Neuronal stem cell (in vitro differentiated cells): ENCODE measurements at regions not wholly inside any gene's neighbourhood (a gene's known extent, or its start where the extent isn't known, plus 50 kb on each side); places are given as distances from the start of the nearest gene placed in this dataset.
A peak's percentile ranks its signal among the peaks of the same experiment; 100 is the strongest.

Source experiments
- DNase-seq: peaks from one replicate; pipeline ENCODE4 v3.0.0-alpha.2; 2013; ENCODE audit warnings: low spot score
- H2AFZ ChIP-seq: one replicate; pipeline ENCODE4 v1.6.1; 2013; ENCODE audit warnings: mild to moderate bottlenecking, low read length, inconsistent platforms
- H2AK5ac ChIP-seq: 2 replicates; pipeline ENCODE4 v1.6.1; 2013; ENCODE audit warnings: low read depth, mild to moderate bottlenecking, inconsistent platforms, low read length, moderate library complexity, mixed read lengths
- H2BK120ac ChIP-seq: 2 replicates; pipeline ENCODE4 v1.6.1; 2013; ENCODE audit warnings: low read depth, mild to moderate bottlenecking, inconsistent platforms, low read length, moderate library complexity, mixed read lengths
- H2BK12ac ChIP-seq: one replicate; pipeline ENCODE4 v1.6.1; 2013; ENCODE audit warnings: low read length, inconsistent platforms
- H2BK15ac ChIP-seq: 2 replicates; pipeline ENCODE4 v1.6.1; 2013; ENCODE audit warnings: mild to moderate bottlenecking, low read length, inconsistent platforms, mixed read lengths
- H2BK5ac ChIP-seq: one replicate; pipeline ENCODE4 v1.6.1; 2013; ENCODE audit warnings: inconsistent platforms, mild to moderate bottlenecking, low read length, moderate library complexity
- H3K14ac ChIP-seq: one replicate; pipeline ENCODE4 v1.6.1; 2013; ENCODE audit warnings: low read length, inconsistent platforms
- H3K18ac ChIP-seq: 2 replicates; pipeline ENCODE4 v1.6.1; 2013; ENCODE audit warnings: low read length, inconsistent platforms
- H3K23ac ChIP-seq: 2 replicates; pipeline ENCODE4 v1.6.1; 2013; ENCODE audit warnings: low read depth, mild to moderate bottlenecking, mixed read lengths, low read length, inconsistent platforms; ENCODE audit not compliant: poor library complexity
- H3K27ac ChIP-seq: replicated peaks from 3 replicates; pipeline ENCODE4 v1.5.1; 2013; ENCODE audit warnings: low read length, inconsistent platforms
- H3K27me3 ChIP-seq, 3 experiments: 2 replicates each; pipeline ENCODE4 v1.6.1; 2013; ENCODE audit warnings: low read length in 3 of 3, mild to moderate bottlenecking in 2 of 3, inconsistent platforms in 1 of 3, low read depth in 1 of 3, mixed read lengths in 1 of 3, moderate library complexity in 1 of 3; ENCODE audit not compliant: control insufficient read depth in 3 of 3, insufficient read depth in 3 of 3
- H3K36me3 ChIP-seq, 2 donors: replicated peaks in 1 of 2; 2 replicates each; pipeline ENCODE4 v1.6.1; 2013; ENCODE audit warnings: low read length in 2 of 2; ENCODE audit not compliant: control insufficient read depth in 2 of 2, insufficient read depth in 2 of 2
- H3K4ac ChIP-seq: 2 replicates; pipeline ENCODE4 v1.6.1; 2013; ENCODE audit warnings: inconsistent platforms, mild to moderate bottlenecking, low read length, moderate library complexity
- H3K4me1 ChIP-seq, 2 donors: 1 replicate in 1 of 2; 2 replicates in 1 of 2; pipeline ENCODE4 v1.6.1; 2013; ENCODE audit warnings: low read length in 2 of 2, low read depth in 1 of 2; ENCODE audit not compliant: control insufficient read depth in 2 of 2, insufficient read depth in 1 of 2
- H3K4me2 ChIP-seq: one replicate; pipeline ENCODE4 v1.6.1; 2013; ENCODE audit warnings: mild to moderate bottlenecking, low read length, inconsistent platforms; ENCODE audit not compliant: insufficient read depth, poor library complexity, severe bottlenecking
- H3K4me3 ChIP-seq, 2 donors: 2 replicates each; pipeline ENCODE4 v1.5.1; 2013; ENCODE audit warnings: low read length in 2 of 2, mild to moderate bottlenecking in 2 of 2, inconsistent platforms in 1 of 2, moderate library complexity in 1 of 2
- H3K79me1 ChIP-seq: one replicate; pipeline ENCODE4 v1.6.1; 2013; ENCODE audit warnings: low read depth, mild to moderate bottlenecking, inconsistent platforms, low read length, moderate library complexity
- H3K9ac ChIP-seq: one replicate; pipeline ENCODE4 v1.6.1; 2013; ENCODE audit warnings: mild to moderate bottlenecking, low read depth, low read length, inconsistent platforms; ENCODE audit not compliant: poor library complexity
- H3K9me3 ChIP-seq, 2 donors: replicated peaks in 1 of 2; 2 replicates each; pipeline versions ENCODE3 to v1.6.1; 2013; ENCODE audit warnings: low read length in 2 of 2, mild to moderate bottlenecking in 2 of 2, inconsistent platforms in 1 of 2, low read depth in 1 of 2, mixed read lengths in 1 of 2, moderate library complexity in 1 of 2; ENCODE audit not compliant: control insufficient read depth in 2 of 2, insufficient read depth in 1 of 2
- H4K8ac ChIP-seq: one replicate; pipeline ENCODE4 v1.6.1; 2013; ENCODE audit warnings: low read depth, mild to moderate bottlenecking, inconsistent platforms, low read length, moderate library complexity
- H4K91ac ChIP-seq: one replicate; pipeline ENCODE4 v1.6.1; 2013; ENCODE audit warnings: low read length, low read depth, mild to moderate bottlenecking, inconsistent platforms; ENCODE audit not compliant: poor library complexity
- WGBS, 2 donors: extraction: QIAGEN DNeasy Blood & Tissue Kit; methylation state at CpG; one replicate each; pipeline ENCODE4 v1.1.7; 2013; ENCODE audit warnings: missing lambda C conversion rate in 2 of 2, mixed read lengths in 1 of 2; ENCODE audit not compliant: insufficient read length in 2 of 2, insufficient replicate concordance in 1 of 2; ENCODE audit errors: extremely low coverage in 2 of 2; 5-methylcytosine and 5-hydroxymethylcytosine counted together

- Histone ChIP-seq H2BK12ac (no peak overlapping the region), H2AK5ac (no peak overlapping the region), H3K4me3 (no peak overlapping the region), H3K36me3 (no peaks in the 10 kb centered on the region), H3K27me3 (no peaks in the 10 kb centered on the region), H2BK5ac (no peak overlapping the region), H3K4ac (no peak overlapping the region), H3K14ac (no peak overlapping the region), H4K91ac (no peak overlapping the region), H3K9ac (no peak overlapping the region), H3K4me1 (peaks cover 9 to 16% of the 10 kb centered on the region in 2 donors), H3K9me3 (peaks cover 0 to 3% of the 10 kb centered on the region in 2 donors), H3K18ac (no peak overlapping the region), H4K8ac (no peak overlapping the region), H3K23ac (no peak overlapping the region), H2AFZ (peak overlapping the region; percentile 6), H3K27ac (no peak overlapping the region), H3K4me2 (no peak overlapping the region), H2BK120ac (no peak overlapping the region), H3K79me1 (no peaks in the 10 kb centered on the region), H2BK15ac (no peak overlapping the region)
- DNase-seq = no peak
- WGBS, 2 donors = no CpG with 5 or more reads among the region's 1 CpG
Measured at GRCh38 chr6:139627091-139627490, 252.6 kb upstream of the CITED2 start.

GRCh38 chr6:139625998-139626975 lies 251.8 kb upstream of the CITED2 start:
- no peak overlapping the region for H2BK15ac ChIP-seq
- no peak overlapping the region for H3K9ac ChIP-seq
- no peak overlapping the region for H2BK5ac ChIP-seq
- H3K4me2 ChIP-seq = no peak overlapping the region
- peaks cover 0 to 3% of the 10 kb centered on the region in 2 donors for H3K9me3 ChIP-seq
- H3K79me1 ChIP-seq = no peaks in the 10 kb centered on the region
- no peak overlapping the region for H3K14ac ChIP-seq
- H2AK5ac ChIP-seq = no peak overlapping the region
- no peak overlapping the region for H3K4me3 ChIP-seq
- no peak overlapping the region for H3K4ac ChIP-seq
- no peak overlapping the region for H3K27ac ChIP-seq
- no peak overlapping the region for H2BK120ac ChIP-seq
- no CpG with 5 or more reads among the region's 5 CpGs for WGBS, 2 donors
- H4K91ac ChIP-seq = no peak overlapping the region
- no peak overlapping the region for H2BK12ac ChIP-seq
- no peak overlapping the region for H3K23ac ChIP-seq
- no peak overlapping the region for H4K8ac ChIP-seq
- no peaks in the 10 kb centered on the region for H3K27me3 ChIP-seq
- H3K36me3 ChIP-seq = no peaks in the 10 kb centered on the region
- H2AFZ ChIP-seq = peak overlapping the region; percentile 6
- no peak overlapping the region for H3K18ac ChIP-seq
- H3K4me1 ChIP-seq = peaks cover 9 to 16% of the 10 kb centered on the region in 2 donors
- DNase-seq = no peak

GRCh38 chr6:139625081-139625939 lies 250.9 kb upstream of the CITED2 start:
- H2BK120ac ChIP-seq = no peak overlapping the region
- peak overlapping the region; percentile 26 for H2AFZ ChIP-seq
- no peaks in the 10 kb centered on the region for H3K27me3 ChIP-seq
- H3K36me3 ChIP-seq = no peaks in the 10 kb centered on the region
- H3K23ac ChIP-seq = no peak overlapping the region
- H3K79me1 ChIP-seq = no peaks in the 10 kb centered on the region
- WGBS, 2 donors = no CpG with 5 or more reads among the region's 6 CpGs
- no peak overlapping the region for H3K4ac ChIP-seq
- no peak overlapping the region for H3K18ac ChIP-seq
- DNase-seq = no peak
- no peak overlapping the region for H3K4me3 ChIP-seq
- H2BK5ac ChIP-seq = no peak overlapping the region
- H2AK5ac ChIP-seq = no peak overlapping the region
- no peak overlapping the region for H3K9ac ChIP-seq
- H3K4me1 ChIP-seq = peaks cover 9 to 16% of the 10 kb centered on the region in 2 donors
- no peak overlapping the region for H2BK15ac ChIP-seq
- no peak overlapping the region for H2BK12ac ChIP-seq
- H3K14ac ChIP-seq = no peak overlapping the region
- H3K9me3 ChIP-seq = no peaks in the 10 kb centered on the region
- H4K8ac ChIP-seq = no peak overlapping the region
- no peak overlapping the region for H3K27ac ChIP-seq
- no peak overlapping the region for H3K4me2 ChIP-seq
- no peak overlapping the region for H4K91ac ChIP-seq

- H2AK5ac ChIP-seq = no peak overlapping the region
- no peak overlapping the region for H4K8ac ChIP-seq
- no peak overlapping the region for H3K18ac ChIP-seq
- H3K4me3 ChIP-seq = no peak overlapping the region
- H3K27me3 ChIP-seq = no peaks in the 10 kb centered on the region
- H2BK120ac ChIP-seq = no peak overlapping the region
- H3K79me1 ChIP-seq = no peaks in the 10 kb centered on the region
- no peak overlapping the region for H3K27ac ChIP-seq
- WGBS, 2 donors = no CpG with 5 or more reads among the region's 4 CpGs
- no peak overlapping the region for H3K14ac ChIP-seq
- H2BK15ac ChIP-seq = no peak overlapping the region
- no peak overlapping the region for H2BK5ac ChIP-seq
- no peak overlapping the region for H2AFZ ChIP-seq
- peaks cover 9 to 16% of the 10 kb centered on the region in 2 donors for H3K4me1 ChIP-seq
- no peaks in the 10 kb centered on the region for H3K9me3 ChIP-seq
- no peak overlapping the region for H4K91ac ChIP-seq
- H3K23ac ChIP-seq = no peak overlapping the region
- no peak overlapping the region for H3K4ac ChIP-seq
- no peak overlapping the region for H3K9ac ChIP-seq
- no peak overlapping the region for H2BK12ac ChIP-seq
- DNase-seq = no peak
- no peak overlapping the region for H3K4me2 ChIP-seq
- H3K36me3 ChIP-seq = no peaks in the 10 kb centered on the region
Measured at GRCh38 chr6:139623372-139623771, 248.9 kb upstream of the CITED2 start.
